ENCODE measurements at regions not wholly inside any gene's neighbourhood (a gene's known extent, or its start where the extent isn't known, plus 50 kb on each side); places are given as distances from the start of the nearest gene placed in this dataset.

GRCh38 chr13:80889829-80890228, 548.9 kb upstream of the SPRY2 start (continued):
- TF ChIP-seq, protein P1, sequence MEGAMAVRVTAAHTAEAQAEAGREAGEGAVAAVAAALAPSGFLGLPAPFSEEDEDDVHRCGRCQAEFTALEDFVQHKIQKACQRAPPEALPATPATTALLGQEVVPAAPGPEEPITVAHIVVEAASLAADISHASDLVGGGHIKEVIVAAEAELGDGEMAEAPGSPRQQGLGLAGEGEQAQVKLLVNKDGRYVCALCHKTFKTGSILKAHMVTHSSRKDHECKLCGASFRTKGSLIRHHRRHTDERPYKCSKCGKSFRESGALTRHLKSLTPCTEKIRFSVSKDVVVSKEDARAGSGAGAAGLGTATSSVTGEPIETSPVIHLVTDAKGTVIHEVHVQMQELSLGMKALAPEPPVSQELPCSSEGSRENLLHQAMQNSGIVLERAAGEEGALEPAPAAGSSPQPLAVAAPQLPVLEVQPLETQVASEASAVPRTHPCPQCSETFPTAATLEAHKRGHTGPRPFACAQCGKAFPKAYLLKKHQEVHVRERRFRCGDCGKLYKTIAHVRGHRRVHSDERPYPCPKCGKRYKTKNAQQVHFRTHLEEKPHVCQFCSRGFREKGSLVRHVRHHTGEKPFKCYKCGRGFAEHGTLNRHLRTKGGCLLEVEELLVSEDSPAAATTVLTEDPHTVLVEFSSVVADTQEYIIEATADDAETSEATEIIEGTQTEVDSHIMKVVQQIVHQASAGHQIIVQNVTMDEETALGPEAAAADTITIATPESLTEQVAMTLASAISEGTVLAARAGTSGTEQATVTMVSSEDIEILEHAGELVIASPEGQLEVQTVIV (IDR thresholded peaks at IDR 0.05; ENCODE audit: borderline replicate concordance, partially characterized antibody): no peak
- TF ChIP-seq HCFC1 (IDR thresholded peaks at IDR 0.05; ENCODE audit: low read length) (no peak), NKRF (conservative IDR thresholded peaks at IDR 0.05) (no peak), MTA3 (IDR thresholded peaks at IDR 0.05; ENCODE audit: borderline replicate concordance, low read length) (no peak), POLR2A (IDR thresholded peaks at IDR 0.05; ENCODE audit: low read depth, low read length) (no peak), NR2F1 (conservative IDR thresholded peaks at IDR 0.05) (no peak), TCF12 (IDR thresholded peaks at IDR 0.05; ENCODE audit: low read depth, low read length) (no peak), GATAD2B (conservative IDR thresholded peaks at IDR 0.05; ENCODE audit: low read depth) (no peak)
- TF ChIP-seq, protein P2, sequence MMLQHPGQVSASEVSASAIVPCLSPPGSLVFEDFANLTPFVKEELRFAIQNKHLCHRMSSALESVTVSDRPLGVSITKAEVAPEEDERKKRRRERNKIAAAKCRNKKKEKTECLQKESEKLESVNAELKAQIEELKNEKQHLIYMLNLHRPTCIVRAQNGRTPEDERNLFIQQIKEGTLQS (IDR thresholded peaks at IDR 0.05; ENCODE audit: borderline replicate concordance, extremely low read depth, low read depth, low read length): no peak

DNA sequence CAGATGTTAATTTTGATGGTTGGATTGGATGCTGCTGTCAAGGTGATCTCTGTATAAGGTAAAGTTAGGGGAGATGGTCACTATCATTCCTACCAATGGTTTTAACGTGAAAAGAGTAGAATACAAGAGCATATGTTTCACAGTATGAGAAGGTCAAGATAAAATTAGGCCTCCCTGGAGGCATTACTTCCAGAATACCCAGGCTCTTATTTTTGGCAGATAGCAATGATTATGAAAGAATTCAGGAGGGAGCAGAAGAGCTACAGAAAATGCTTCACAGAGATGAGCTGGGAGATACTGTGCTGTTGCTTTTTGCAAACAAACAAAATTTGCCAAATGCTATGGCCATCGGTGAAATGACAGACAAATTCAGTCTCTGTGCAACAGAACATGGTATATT, 547.5 kb upstream of the SPRY2 start:
- Histone ChIP-seq H2AFZ (ENCODE audit: control insufficient read depth, low read depth, low read length) (no peak overlapping the region), H3K4me2 (ENCODE audit: control insufficient read depth, insufficient read depth) (no peak overlapping the region), H3K27me3 (replicated peaks in 1 of 2; ENCODE audit: control insufficient read depth in 2 of 2, insufficient read depth in 2 of 2, low read length in 1 of 2) (no peaks in the 10 kb centered on the region), H3K4me3 (no peak overlapping the region), H3K27ac (ENCODE audit: control insufficient read depth, insufficient read depth) (no peak overlapping the region), H3K9me3 (replicated peaks; ENCODE audit: control insufficient read depth, insufficient read depth, low read length) (no peaks in the 10 kb centered on the region), H3K9ac (ENCODE audit: control insufficient read depth, insufficient read depth, low read length) (no peak overlapping the region), H3K36me3 (ENCODE audit: control insufficient read depth in 2 of 2, insufficient read depth in 2 of 2, low read length in 1 of 2) (no peaks in the 10 kb centered on the region), H3K79me2 (ENCODE audit: control insufficient read depth, insufficient read depth, low read length) (no peaks in the 10 kb centered on the region), H4K20me1 (ENCODE audit: control insufficient read depth, insufficient read depth) (no peaks in the 10 kb centered on the region), H3K4me1 (ENCODE audit: control insufficient read depth, insufficient read depth, low read length) (no peaks in the 10 kb centered on the region)
- no peak for DNase-seq (ENCODE audit: low read depth, low spot score)
- 20% methylated on average over 2 of the region's 2 CpGs for WGBS (ENCODE audit: insufficient coverage, insufficient replicate concordance, low lambda C conversion rate, missing lambda C conversion rate)
- ChIA-PET POLR2A (no interaction called here), RAD21 (ENCODE audit: unreplicated experiment) (no interaction called here), CTCF (interaction anchor here (0.8 to 2.0 kb wide), 2 partner anchors 8 to 14 kb away, joined by 3 to 6 read pairs; no protein-coding TSS in a partner anchor), SMC1A (ENCODE audit: uncharacterized antibody, unreplicated experiment) (interaction anchor here (0.8 to 1.4 kb wide), 2 partner anchors 11 to 14 kb away, joined by 3 to 9 read pairs; no protein-coding TSS in a partner anchor)
- no peak for TF ChIP-seq POU2F2 (IDR thresholded peaks at IDR 0.05; ENCODE audit: borderline replicate concordance, low read depth, low read length)
- intact Hi-C loops (cut with micrococcal nuclease; ENCODE audit: unreplicated experiment) (no loop called here), in situ Hi-C loops (cut with MboI) (no loop called here)
- BruUV-seq (replicated peaks): no TSS peak
- no peak for ATAC-seq
- no peak for FAIRE-seq

Data from GM12878 (cell line).